ENCODE measurements at regions not wholly inside any gene's neighbourhood (a gene's known extent, or its start where the extent isn't known, plus 50 kb on each side); places are given as distances from the start of the nearest gene placed in this dataset.

- no peak for TF ChIP-seq SIX5 (IDR thresholded peaks at IDR 0.05; ENCODE audit: low read depth, low read length)
- no peak for TF ChIP-seq TAF1 (IDR thresholded peaks at IDR 0.05; ENCODE audit: low read depth, low read length)
- TF ChIP-seq CHD1 (IDR thresholded peaks at IDR 0.05; ENCODE audit: low read depth, low read length), result no peak
Observed at GRCh38 chr11:92380882-92381281, 156.3 kb downstream of the FAT3 start (continued).
